OCI-LY1 (cell line): ENCODE measurements at regions not wholly inside any gene's neighbourhood (a gene's known extent, or its start where the extent isn't known, plus 50 kb on each side); places are given as distances from the start of the nearest gene placed in this dataset.

Source experiments
- EZH2 ChIP-seq: fragments of 200-600 bp; sonication (generic), shearing (Covaris generic); IDR thresholded peaks from 2 replicates; pipeline ENCODE4 v1.8.0; 2017; ENCODE audit warnings: borderline replicate concordance, mixed run types, mild to moderate bottlenecking, antibody characterized with exemption, low read length, moderate library complexity, mixed read lengths
- TF ChIP-seq, protein P1 (sequence below): fragments of 200-600 bp; sonication (generic), shearing (Covaris generic); IDR thresholded peaks from 2 replicates; pipeline ENCODE4 v1.5.1; 2017; ENCODE audit warnings: mild to moderate bottlenecking, antibody characterized with exemption, low read length, moderate library complexity, mixed read lengths

DNA sequence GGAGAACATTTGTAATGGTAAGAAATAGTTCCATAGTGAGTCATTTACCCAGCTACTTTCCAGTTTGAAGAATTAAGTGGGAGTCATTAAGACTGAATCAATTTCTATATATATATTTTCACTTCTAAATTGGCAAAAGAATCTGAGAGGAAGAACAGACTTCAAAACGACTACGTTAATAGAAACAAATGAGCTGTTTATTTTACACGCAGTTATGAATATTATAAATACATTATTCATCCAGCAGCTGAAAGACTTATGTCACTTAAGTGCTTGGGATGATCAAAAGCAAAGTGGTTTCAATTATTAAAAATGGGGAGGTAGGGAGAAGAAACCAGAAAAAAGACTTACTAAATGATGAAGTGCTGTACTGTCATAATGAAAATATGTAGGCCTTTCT is 260.5 kb upstream of the DDX53 start:
- TF ChIP-seq, protein P1, sequence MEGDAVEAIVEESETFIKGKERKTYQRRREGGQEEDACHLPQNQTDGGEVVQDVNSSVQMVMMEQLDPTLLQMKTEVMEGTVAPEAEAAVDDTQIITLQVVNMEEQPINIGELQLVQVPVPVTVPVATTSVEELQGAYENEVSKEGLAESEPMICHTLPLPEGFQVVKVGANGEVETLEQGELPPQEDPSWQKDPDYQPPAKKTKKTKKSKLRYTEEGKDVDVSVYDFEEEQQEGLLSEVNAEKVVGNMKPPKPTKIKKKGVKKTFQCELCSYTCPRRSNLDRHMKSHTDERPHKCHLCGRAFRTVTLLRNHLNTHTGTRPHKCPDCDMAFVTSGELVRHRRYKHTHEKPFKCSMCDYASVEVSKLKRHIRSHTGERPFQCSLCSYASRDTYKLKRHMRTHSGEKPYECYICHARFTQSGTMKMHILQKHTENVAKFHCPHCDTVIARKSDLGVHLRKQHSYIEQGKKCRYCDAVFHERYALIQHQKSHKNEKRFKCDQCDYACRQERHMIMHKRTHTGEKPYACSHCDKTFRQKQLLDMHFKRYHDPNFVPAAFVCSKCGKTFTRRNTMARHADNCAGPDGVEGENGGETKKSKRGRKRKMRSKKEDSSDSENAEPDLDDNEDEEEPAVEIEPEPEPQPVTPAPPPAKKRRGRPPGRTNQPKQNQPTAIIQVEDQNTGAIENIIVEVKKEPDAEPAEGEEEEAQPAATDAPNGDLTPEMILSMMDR: no peak
- no peak for TF ChIP-seq EZH2
